ENCODE measurements at regions not wholly inside any gene's neighbourhood (a gene's known extent, or its start where the extent isn't known, plus 50 kb on each side); places are given as distances from the start of the nearest gene placed in this dataset.

DNA sequence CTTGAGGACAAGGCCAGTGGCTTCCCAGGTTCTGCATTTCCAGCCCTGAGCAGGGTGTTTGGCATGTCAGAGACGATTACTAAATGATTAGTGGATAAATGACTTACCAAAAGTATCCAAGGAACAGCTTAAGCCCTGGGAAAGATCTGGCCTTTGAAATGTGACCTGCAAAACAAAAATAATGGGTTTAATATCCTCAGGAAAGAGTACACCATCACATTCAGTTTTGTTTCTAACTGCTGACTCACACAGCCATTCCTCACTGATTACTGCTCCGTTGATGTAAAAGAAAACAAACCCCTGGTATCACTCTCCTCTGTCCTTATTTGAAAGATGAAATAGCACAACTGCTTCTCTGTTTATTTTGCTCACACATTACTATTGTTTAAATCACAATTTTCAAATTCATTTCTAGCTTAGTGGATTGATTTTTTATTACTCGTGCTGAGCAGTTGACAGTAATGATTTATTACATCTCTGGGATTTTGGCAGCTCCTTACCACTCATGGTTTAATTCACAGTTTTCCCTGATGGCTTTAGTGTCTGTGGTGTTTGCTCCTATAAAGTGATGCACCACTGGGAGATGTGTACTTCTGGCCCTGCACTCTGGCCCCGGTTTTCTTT lies 117.0 kb downstream of the CBLL2 start:
- no peak for TF ChIP-seq CTCF (IDR thresholded peaks at IDR 0.05; ENCODE audit: low read length)
- no peak for TF ChIP-seq EZH2 (optimal IDR thresholded peaks at IDR 0.05; ENCODE audit: low read depth, low read length)

Data from MM.1S (cell line).